8988T (cell line): ENCODE measurements at regions not wholly inside any gene's neighbourhood (a gene's known extent, or its start where the extent isn't known, plus 50 kb on each side); places are given as distances from the start of the nearest gene placed in this dataset.

Experiments used
- DNase-seq: peaks from one replicate; pipeline ENCODE4 v3.0.0; 2011

DNA sequence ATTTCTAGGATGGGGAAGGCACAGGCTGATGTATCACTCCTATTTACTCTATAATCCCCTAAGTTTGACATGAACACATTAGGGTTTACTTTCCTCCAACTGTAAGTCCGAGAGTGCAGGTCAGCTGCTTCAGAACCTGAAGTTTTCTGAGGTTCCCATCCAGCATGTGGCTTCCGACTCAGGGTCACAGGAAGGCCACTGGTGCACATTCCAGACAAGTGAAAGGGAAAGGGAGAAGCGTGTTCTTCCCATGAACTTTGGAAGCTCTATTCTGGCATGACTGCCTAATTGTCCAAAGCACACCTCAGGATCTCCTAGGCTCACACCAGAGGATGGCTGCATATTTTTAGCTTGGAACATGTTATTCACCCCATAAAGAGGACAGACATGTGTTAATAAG lies 602.6 kb downstream of the SEMA5A start:
- DNase-seq = no peak

DNA sequence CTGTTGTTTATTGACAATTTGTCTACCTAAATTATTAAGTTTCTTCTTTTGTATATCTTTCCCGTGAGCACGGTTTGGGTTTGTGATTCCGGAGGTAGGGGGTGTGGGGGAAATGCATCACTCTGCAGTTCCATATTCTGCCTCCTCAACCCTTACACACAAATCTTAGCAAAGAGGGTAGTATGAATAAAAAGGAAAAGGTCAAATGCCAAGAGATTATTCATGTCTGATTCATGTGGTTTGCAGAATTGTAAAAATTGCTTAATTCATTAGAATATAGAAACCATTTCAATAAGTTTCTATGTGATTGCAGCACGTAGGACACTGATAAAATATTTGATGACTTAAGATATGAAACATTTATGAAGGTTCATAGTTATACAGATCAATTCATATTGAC lies 601.9 kb downstream of the SEMA5A start:
- no peak for DNase-seq

DNA sequence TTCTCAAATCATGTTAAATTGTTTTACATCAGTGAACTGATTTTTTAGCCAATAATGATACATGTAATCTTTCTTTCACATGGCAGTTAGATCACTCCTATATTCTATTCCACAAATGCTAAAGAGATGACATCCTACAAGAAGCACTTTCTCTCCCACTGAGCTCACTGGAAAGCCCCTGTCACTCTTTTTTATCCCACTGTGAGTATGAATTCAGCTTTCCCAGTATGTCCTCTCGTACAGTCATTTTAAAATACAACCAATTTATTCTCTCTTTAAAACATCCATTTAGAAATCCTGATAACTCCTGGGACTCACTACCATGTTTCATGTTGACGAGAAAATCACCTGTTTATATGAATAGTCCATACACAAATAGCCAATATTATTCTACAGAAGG lies 599.9 kb downstream of the SEMA5A start:
- DNase-seq = no peak

DNA sequence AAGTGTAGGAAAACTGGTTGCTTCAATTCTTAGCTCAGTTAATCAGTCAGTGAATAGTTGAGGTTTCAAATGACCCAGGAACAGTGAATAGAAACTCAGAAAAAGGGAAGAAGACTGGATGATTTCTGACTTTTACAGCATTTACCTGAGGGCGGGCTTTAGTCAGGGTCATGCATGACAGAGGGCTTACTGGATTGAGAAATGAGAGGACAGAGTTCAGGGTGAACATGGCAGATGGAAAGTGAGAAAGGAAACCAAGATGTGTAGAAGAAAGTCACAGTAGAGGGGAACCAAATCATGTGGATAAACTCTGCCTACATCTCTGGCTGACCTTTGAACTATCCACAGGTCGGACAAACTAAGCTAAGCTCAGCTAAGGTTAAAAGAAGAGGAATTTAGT lies 596.0 kb downstream of the SEMA5A start:
- no peak for DNase-seq

DNA sequence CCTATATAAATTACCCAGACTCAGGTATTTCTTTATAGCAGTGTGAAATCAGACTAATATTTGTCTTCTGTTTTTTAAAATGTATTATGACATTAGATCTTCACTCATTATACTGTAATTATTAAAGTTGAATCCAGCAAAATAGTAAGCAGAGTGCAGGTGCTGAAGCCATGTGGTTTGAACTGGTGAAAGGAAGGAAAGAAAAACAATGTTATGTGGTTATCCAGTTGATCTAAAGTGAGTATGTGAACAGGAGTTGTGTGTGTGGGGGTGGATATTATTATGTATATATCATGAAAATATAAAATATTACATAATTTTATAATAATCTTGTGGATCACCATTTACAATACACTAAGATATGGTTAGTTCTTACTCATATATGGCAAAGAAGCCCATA lies 593.7 kb downstream of the SEMA5A start:
- DNase-seq = no peak

DNA sequence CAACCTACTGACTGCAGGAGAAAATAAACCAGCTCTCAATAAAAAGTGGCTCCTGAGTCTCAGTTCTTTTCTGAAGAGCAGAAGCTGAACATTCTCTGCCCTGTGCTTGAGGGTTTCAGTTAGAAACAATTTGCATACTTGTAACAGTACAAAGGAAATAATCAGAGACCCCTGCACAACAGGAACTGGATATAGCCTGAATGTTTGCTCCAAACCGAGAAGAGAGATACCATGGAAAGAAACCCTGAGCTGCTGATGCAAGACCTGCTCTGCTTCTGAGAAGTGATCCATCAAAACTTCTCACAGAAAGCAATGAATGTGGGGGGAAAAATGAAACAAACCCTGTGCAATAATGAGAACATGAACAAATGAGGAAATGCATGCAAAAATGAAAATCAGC lies 592.9 kb downstream of the SEMA5A start:
- no peak for DNase-seq

DNA sequence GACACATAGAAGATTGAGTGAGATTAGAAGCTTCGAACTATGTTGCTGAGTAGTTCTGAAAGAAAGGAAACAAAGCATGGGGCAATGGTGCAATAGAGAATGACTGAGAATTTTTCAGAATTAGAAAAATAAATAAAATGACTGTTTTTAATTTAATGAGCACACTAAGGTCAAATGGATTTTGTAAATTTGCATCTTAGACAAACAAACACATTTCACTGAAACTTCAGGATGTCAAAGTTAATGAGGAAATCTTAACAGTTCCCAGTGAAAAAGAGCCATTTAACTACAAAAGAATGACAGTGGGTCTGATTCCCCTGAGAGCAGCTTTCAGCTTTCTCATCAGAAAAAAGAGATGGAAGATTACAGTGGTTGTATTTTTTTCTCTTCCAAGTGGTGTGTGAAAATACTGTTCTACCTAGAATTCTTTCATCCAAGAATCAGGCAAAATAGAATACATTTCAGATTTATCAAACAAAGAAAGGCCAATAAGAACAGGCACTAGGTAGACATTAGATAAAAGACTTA lies 591.9 kb downstream of the SEMA5A start:
- DNase-seq = no peak

DNA sequence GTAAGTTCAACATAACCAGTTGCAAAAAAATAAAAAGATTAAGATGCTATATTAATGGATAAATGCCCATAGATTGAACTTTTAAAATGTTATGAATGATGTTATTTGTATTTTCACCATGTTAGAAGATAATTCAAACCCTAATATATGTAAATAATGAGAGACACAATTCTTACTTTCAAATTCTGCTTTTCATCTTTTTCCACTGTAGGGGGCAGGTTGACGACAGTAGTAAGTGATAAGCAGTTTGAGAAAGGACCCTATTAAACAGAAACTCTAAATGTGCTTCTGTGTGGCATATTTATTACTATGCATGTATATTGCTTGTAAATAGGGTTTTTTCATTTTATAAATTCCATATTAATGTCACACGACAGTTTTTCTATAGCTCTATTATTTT lies 591.1 kb downstream of the SEMA5A start:
- no peak for DNase-seq

DNA sequence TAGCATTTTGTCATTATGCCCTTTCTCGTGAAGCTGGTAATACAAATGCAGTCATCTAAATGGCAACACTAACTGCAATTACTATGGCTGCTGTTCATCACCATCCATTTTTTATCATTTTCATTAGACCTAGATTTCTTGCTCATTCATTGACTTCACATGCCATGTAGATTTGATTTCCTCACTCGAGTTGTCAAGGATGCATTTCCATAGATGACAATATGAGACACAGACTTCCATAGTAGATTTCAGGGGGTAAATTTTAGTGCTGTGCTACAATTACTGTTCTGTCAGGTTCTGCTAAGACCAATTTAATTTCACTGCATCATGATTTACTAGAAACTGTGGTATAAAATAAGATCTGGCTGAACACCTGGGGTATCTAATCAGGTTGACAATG lies 589.2 kb downstream of the SEMA5A start:
- DNase-seq = no peak

DNA sequence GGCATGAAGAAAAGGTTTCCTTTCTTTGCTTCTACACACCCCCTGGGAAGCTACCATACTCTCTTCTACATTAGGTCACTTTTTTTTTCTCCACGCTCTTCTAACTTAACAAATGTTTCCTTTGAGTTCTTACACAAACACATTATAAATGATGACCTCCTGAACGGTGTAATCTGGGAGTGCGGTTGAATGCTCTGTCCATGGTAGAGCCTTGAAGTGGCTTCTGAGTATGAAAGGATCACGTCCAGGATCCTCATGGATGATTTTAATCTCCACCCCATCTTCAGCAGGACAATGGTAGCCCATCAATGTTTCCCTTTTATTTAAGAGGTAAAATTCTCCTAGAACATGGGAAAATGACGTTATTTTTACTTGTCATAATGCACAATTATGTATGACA lies 587.3 kb downstream of the SEMA5A start:
- no peak for DNase-seq

DNA sequence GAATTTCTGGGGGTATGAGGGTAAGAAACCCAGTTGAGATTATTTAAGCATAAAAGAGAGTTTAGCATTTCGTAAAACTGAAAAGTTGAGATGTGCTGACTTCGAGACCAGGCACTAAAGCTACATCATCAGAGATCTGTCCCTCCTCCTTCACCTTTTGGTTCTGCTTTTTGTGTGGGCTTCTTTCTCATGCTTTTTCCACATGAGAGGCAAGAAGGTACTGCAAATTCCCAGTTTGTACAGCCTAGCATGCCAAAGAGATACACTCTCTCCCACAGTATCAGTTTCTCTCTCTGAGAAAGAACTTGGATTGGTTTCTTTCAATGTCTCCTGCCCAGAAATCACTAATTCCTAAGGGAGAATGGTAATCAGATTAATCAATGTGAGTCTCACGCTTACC lies 584.7 kb downstream of the SEMA5A start:
- no peak for DNase-seq

DNA sequence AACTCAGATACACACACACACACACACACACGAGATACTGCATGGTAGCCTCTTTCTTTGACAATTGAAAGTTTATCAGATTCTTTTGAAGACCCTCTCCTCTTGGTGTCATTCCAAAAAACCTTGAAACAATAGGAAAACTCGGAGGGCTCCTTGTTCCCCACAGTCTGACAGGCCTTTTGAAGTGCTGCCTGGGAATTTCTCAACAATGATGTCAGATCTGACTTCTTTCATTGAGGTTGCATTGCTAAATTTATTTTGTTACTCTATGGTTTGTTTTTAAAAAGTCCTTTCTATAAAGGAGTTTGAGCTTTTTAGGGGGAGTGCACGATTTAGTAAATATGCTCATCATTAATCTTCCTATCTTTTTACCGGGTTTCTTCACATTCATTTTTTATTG lies 583.9 kb downstream of the SEMA5A start:
- DNase-seq = no peak

DNA sequence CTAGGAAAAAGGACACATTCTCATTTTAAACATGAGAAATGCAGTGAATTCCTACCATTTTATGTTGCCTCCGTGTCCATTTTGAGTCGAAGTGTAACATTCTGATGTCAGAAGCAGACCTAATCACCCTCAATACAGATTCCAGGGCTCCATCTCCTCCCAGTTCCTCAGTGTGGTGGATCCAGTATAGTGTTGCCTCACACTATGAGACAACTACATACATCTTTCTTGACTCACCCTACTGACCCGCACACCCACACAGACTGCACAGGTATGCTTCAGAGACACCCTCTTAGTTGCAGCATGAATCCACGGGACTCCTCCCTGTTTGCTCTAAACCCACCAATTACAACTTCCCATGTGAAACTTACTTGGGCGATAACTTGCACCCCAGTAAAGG lies 564.9 kb downstream of the SEMA5A start:
- no peak for DNase-seq

DNA sequence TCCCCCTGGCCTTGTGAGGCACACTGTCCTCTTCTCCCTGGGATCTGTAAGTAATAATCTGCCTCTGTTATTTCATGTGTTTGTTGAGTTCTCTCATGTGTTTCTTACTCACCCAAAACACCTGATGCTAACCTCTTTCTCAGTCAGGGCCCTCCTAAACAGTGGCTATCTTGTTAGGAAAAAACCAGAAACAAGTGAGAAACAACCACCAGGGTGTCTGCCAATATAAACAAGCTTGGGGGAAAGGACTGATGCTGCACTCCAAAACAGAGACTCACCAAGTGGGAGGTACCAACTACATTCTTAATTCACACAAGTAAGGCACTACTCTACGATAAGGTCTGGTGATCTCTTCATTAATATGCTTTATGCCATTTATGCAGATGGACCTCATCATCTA lies 564.4 kb downstream of the SEMA5A start:
- DNase-seq = no peak

DNA sequence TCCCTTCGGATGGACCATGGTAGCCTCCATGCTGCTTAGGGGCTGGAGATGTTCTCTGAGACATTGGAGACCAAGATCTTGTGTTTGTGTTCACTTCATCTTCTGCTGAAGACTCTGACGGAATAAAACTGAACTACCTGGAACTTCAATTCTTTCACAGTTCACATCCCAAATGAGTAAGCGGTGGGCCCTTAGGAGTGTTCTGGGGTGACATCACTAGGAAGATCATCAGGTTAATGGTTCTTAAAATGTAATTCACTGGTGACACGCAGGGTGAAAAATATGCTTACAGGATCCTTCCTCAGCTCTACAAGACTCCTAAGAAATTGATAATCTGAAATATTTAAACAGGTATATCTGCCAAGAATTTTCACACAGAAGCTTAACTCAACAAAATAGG lies 561.5 kb downstream of the SEMA5A start:
- DNase-seq = no peak
